Effector CD4-positive, alpha-beta T cell (primary cell): ENCODE measurements at regions not wholly inside any gene's neighbourhood (a gene's known extent, or its start where the extent isn't known, plus 50 kb on each side); places are given as distances from the start of the nearest gene placed in this dataset.
"Not testable (repeated sequence)": the region's sequence is repeated elsewhere in the genome, so short reads cannot be mapped to it uniquely, and the experiment has no call there.

Experiments
- DNase-seq: peaks from one replicate; pipeline ENCODE4 v3.0.0-alpha.2; 2020

DNA sequence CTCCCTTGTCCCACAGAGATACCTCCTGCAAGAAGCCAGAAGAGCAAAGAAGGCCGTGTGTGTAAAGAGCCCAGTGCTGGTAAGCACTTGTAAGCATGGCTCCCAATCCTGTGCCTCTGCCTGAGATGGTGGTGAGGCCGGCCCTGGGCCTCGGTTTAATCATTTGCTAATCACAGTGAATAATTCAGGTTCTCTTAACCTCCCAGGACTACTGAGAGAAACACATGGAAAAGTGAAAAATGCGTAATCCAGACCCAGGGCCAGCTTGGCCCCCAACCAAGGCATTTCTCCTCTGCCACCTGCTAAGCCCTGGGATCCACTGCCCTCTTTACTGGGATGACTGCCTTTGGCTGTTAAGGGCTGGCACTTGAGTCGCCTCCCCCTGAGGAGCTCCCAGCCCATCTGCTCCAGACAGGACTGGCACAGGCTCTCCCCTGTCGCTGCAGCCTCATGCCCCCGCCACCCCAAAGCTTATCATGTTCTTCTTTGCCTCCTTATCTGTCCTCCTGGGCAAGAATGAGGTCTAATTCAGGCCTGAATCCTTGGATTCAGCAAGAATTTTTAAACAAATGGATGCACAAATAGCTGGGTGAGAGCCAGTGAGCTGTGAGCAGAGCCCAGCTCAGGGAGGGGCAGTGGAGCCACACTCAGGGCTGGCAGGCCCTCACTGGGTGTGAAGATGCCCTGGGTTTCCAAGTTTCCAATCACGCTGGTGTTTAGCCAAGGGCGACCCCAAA lies 193.9 kb upstream of the HS6ST1 start:
- no peak for DNase-seq

DNA sequence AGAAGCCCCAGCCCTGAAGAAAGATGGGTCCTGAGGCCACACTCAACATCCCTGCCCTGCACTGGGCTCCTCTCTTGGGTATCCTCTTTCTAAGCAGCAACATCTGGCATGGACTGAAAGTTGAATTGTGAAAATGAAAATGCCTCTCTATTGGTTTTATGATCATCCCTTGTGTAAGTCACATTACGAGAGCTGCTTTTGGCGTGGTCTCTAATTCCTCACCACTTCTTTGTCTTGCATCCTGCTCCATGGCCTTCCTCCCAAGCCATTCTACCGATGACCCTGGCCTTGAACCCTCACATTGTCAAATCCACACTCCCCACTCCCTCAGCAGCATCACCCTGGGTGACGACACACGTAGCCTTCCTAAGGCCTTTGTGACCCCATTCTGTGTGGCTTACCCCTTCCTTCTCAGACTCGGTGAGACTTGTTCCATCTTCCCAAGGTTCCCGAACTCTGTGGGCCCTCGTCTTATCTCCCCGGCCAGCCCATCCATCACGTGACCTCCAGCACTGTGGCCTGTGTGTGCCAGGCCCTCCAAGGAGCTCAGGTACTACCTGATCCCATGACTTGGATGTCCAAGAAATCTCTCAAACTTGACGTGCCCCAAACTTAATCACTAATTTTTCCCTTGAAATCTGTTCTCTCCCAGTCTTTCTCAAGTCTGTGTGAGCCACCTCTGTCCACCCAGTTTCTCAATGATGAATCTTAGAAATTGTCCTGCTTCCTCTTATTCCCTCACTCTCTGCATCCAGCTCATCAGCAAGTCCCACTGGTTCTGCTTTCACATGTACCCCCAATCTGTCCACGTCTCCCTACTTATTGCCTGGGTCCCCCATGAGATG lies 194.7 kb upstream of the HS6ST1 start:
- DNase-seq = no peak

DNA sequence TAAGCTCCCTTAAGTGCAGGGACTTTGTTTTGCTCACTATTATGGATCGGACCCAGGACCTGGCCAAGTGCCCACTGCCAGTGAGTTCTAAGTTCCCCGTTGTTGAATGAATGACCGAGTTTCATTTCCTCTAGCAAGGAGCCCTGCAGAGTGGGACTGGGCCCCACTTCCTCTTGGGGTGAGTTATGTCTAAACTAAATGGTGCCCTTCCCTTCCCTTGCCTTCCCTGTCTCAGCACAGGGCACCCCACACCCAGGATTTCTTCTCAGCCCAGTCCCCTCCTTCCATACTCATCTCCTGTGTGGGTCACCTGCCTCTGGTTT lies 195.3 kb upstream of the HS6ST1 start:
- no peak for DNase-seq

GRCh38 chr2:128514555-128514955 lies 195.9 kb upstream of the HS6ST1 start:
- DNase-seq = no peak

GRCh38 chr2:128516938-128517337 lies 198.3 kb upstream of the HS6ST1 start:
- no peak for DNase-seq

DNA sequence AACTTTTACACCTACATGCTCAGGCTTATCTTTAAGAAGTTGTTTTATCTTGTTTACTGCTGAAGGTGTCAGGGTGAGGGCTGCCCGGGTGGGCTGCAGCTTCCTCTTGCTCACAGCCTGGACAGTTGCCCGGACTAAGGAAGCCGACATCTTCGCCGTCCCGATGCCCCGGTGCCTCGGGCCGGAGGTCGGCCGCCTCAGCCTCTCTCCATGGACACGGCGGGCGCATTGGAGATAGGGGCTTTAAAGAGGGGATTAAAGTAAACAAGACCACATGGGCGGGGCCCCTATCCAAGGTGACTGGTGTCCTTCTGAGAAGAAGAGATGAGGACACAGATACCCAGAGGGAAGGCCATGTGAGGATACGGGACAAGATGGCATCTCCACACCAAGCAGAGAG lies 200.4 kb upstream of the HS6ST1 start:
- DNase-seq = not testable (repeated sequence)

GRCh38 chr2:128519517-128520215 lies 201.0 kb upstream of the HS6ST1 start:
- DNase-seq = no peak

DNA sequence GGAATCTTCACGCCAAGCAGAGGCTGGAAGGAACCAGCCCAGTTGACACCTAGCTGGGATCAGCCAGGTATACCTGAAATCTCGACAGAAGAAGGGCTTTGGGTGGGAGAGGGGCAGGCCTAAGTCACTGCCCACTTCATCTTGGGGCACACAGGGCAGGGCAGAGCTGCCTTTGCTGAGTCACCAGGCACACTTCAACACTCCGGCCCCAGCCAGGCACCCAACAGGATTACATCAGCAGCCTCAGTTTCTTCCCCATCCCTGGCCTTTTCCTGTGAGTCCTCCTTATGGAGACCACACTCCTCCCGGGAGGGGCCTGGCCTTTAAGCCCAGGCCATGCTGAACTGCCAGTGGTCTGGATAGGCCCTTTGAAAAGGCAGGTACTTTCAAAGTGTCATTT lies 201.7 kb upstream of the HS6ST1 start:
- DNase-seq = no peak

DNA sequence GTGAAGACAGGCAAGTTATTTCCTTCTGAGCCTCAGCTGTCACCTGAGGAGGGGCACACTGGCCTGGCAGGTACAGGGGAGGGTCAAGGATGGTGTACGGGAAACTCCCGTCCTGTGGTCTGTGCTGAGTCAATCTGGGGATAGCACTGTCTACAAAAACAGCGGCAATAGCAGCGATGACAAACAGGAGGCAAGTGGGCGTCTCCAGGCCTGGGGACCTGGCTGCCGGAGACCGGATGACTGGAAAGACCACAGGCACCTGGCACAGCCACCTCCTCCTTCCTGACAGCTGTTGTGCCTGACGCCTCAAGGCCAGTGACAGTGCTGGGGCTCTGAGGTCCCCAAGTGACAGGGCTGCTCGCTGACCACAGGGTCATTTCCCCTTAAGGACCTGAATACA lies 202.1 kb upstream of the HS6ST1 start:
- no peak for DNase-seq

- no peak for DNase-seq
Measured at GRCh38 chr2:128521482-128521881, 202.8 kb upstream of the HS6ST1 start.

GRCh38 chr2:128522829-128523228 lies 204.2 kb upstream of the HS6ST1 start:
- no peak for DNase-seq

DNA sequence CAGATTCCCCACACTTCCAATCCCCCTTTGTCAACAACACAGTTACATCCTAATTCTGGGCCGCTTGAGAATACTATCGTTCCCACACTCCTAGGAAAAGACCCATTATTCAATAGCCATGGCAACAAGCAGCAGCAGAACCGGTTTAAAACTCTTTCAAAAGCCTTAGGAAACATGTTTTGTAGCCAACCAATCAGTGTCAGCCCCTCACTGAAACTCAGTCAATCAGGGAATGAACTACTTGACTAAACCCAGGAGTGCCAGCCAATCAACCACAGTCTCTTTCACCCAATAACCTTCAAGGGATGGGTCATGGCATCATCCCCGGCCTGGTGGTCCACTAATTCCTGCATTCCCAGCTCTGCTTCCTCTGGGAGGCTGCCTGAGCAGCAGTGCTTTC lies 204.8 kb upstream of the HS6ST1 start:
- no peak for DNase-seq

GRCh38 chr2:128524183-128524582 lies 205.5 kb upstream of the HS6ST1 start:
- DNase-seq = no peak

- DNase-seq = no peak
Measured at GRCh38 chr2:128525653-128526052, 207.0 kb upstream of the HS6ST1 start.

DNA sequence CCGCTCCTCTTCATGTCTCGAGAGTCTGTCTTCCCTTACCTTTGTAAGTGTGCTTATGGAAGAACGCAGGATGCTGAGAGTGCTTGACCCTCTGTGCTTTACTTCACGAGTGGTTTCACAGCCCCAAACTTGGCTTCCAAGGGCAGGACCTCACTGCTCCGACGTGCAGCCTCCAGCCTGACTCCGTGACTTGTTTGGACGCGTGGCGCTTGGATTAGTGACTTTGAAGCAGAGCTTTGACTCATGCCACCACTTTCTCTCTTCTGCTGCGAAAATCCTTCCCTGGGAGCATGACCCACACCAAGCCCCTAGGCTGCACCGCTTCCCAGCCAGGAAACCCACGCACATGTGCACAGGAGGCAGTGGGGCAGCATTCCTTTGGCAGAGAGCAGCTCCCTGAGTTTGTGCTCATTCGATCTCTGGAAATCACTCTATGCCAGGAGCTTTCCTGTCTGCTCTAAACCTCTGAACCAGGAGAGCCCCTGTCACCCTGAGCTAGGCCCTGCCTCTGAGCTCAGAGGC lies 207.8 kb upstream of the HS6ST1 start:
- no peak for DNase-seq

- no peak for DNase-seq
Measured at GRCh38 chr2:128528133-128528532, 209.5 kb upstream of the HS6ST1 start.

DNA sequence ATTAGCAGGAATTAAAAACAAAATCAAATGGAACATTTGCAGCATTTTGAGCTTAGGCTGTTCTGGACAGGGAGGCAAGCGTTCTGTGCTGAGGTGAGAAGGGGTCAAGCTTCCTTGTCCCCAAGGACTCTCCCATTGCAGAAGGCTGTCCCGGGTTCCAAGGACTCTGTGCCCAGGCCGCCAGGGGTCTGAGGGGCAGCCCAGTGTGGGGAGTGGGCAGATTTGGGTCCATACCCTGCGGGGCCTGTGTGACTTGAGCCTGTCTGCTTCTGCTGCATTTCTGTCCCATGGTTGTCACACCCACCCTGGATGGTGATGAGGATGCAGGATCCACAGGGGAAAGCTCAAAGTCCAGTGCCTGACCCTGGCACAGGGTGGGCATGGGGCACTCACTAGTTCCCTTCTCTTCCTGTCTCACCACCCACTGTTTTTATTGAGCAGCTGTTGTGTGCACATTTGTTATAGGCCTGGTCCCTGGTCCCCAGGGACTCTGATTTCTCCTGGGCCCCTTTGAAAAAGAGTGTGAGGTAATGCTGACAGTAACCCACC lies 211.4 kb upstream of the HS6ST1 start:
- no peak for DNase-seq

DNA sequence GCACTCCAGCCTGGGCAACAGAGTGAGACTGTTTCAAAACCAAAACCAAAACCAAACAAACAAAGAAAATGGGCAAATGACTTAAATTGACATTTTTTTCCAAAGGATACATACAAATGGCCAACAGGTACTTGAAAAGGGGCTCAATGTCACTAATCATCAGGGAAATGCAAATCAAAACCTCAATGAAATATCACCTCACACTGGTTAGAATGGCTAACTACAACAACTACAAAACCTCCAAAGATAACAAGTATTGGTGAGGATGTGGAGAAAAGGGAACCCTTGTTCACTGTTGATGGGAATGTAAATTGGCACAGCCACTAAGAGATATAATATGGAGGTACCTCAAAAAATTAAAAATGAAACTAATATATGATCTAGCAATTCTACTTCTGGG lies 213.2 kb upstream of the HS6ST1 start:
- DNase-seq = no peak

DNA sequence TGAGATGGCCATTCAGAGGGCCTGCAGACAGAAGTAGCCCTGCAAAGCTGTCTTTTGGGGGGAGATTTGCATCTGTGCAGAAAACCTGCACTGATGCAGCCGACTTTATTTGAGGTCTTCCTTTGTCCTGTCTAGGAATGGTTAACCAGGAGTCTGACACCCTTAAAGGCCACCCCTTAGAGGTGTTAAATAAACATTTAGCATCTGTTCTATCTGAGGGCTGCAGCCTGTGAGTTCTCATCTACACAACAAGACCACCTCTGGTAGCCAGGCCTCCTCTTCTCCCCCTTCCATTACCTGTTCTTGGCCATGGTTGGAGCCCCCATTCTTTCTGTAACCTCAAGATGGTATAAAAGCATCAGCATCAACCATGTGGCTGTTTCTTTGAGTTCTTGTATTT lies 214.4 kb upstream of the HS6ST1 start:
- no peak for DNase-seq

GRCh38 chr2:128534688-128535392 lies 216.2 kb upstream of the HS6ST1 start:
- DNase-seq = no peak

DNA sequence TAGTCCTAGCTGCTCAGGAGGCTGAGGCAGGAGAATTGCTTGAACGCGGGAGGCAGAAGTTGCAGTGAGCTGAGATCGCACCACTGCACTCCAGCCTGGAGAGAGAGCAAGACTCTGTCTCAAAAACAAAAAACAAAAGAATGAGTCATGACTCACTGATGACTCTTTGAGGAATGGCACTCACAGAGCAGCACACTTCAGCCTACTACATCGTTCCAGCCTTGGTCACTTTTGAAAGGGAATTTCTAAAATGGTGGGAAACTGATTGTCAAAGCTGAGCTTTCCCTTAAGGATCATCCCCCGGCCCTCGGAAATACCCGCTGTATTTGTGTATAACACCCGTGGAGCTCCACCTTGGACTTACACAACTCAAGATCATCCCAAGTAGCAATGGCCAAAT lies 217.3 kb upstream of the HS6ST1 start:
- DNase-seq = no peak

- DNase-seq = no peak
Measured at GRCh38 chr2:128536925-128537620, 218.4 kb upstream of the HS6ST1 start.
